B cell (primary cell): ENCODE measurements at regions not wholly inside any gene's neighbourhood (a gene's known extent, or its start where the extent isn't known, plus 50 kb on each side); places are given as distances from the start of the nearest gene placed in this dataset.

Source experiments
- CTCF ChIP-seq: fragments of 200-600 bp; IDR thresholded peaks from one replicate; pipeline ENCODE4 v1.8.0; 2022; ENCODE audit warnings: antibody characterized with exemption, mild to moderate bottlenecking
- EZH2 ChIP-seq: IDR thresholded peaks from 2 replicates; pipeline ENCODE4 v1.6.1; 2012; ENCODE audit warnings: borderline replicate concordance, low read depth, mild to moderate bottlenecking, moderate library complexity, low read length; ENCODE audit not compliant: insufficient read depth, poor library complexity, severe bottlenecking

GRCh38 chr13:26483546-26483945 is 73.9 kb upstream of the WASF3 start:
- TF ChIP-seq CTCF = no peak
- TF ChIP-seq EZH2 = no peak
